ENCODE measurements at regions not wholly inside any gene's neighbourhood (a gene's known extent, or its start where the extent isn't known, plus 50 kb on each side); places are given as distances from the start of the nearest gene placed in this dataset.

GRCh38 chr16:88323546-88324330, 59.0 kb upstream of the ZNF469 start:
- FAIRE-seq = no peak
- DNase-seq (ENCODE audit: low read depth) = no peak
- TF ChIP-seq, protein P1, sequence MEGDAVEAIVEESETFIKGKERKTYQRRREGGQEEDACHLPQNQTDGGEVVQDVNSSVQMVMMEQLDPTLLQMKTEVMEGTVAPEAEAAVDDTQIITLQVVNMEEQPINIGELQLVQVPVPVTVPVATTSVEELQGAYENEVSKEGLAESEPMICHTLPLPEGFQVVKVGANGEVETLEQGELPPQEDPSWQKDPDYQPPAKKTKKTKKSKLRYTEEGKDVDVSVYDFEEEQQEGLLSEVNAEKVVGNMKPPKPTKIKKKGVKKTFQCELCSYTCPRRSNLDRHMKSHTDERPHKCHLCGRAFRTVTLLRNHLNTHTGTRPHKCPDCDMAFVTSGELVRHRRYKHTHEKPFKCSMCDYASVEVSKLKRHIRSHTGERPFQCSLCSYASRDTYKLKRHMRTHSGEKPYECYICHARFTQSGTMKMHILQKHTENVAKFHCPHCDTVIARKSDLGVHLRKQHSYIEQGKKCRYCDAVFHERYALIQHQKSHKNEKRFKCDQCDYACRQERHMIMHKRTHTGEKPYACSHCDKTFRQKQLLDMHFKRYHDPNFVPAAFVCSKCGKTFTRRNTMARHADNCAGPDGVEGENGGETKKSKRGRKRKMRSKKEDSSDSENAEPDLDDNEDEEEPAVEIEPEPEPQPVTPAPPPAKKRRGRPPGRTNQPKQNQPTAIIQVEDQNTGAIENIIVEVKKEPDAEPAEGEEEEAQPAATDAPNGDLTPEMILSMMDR (IDR thresholded peaks at IDR 0.05; ENCODE audit: insufficient read depth, low read length, severe bottlenecking) = no peak
- H3K36me3 ChIP-seq (ENCODE audit: control insufficient read depth, insufficient read depth, low read length) = no peaks in the 10 kb centered on the region
- H3K4me3 ChIP-seq (ENCODE audit: low read depth, low read length) = no peak overlapping the region
- H3K27me3 ChIP-seq (ENCODE audit: control insufficient read depth, insufficient read depth, low read length) = no peaks in the 10 kb centered on the region

- Histone ChIP-seq H3K27me3 (ENCODE audit: control insufficient read depth, insufficient read depth, low read length) (no peaks in the 10 kb centered on the region), H3K36me3 (ENCODE audit: control insufficient read depth, insufficient read depth, low read length) (no peaks in the 10 kb centered on the region), H3K4me3 (ENCODE audit: low read depth, low read length) (no peak overlapping the region)
- TF ChIP-seq, protein P1 (IDR thresholded peaks at IDR 0.05; ENCODE audit: insufficient read depth, low read length, severe bottlenecking) = no peak
- no peak for DNase-seq (ENCODE audit: low read depth)
- FAIRE-seq = no peak
Measured at GRCh38 chr16:88325087-88325750, 57.5 kb upstream of the ZNF469 start.

DNA sequence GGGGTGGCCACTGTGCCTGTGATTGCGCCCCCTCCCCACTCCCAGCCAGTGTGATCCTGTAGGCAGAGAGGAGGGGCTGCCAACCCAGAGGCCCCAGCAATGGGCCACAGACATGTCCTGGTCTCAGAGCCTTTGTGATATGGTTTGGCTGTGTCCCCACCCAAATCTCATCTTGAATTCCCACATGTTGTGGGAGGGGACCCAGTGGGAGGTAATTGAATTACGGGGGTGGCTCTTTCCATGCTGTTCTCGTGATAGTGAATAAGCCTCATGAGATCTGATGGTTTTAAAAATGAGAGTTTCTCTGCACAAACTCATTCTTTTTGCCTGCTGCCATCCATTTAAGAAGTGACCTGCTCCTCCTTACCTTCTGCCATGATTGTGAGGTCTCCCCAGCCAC, 56.8 kb upstream of the ZNF469 start:
- TF ChIP-seq, protein P1 (IDR thresholded peaks at IDR 0.05; ENCODE audit: insufficient read depth, low read length, severe bottlenecking) = no peak
- no peaks in the 10 kb centered on the region for H3K36me3 ChIP-seq (ENCODE audit: control insufficient read depth, insufficient read depth, low read length)
- FAIRE-seq (no peak), DNase-seq (ENCODE audit: low read depth) (no peak)
- H3K27me3 ChIP-seq (ENCODE audit: control insufficient read depth, insufficient read depth, low read length) = no peaks in the 10 kb centered on the region
- H3K4me3 ChIP-seq (ENCODE audit: low read depth, low read length) = no peak overlapping the region

DNA sequence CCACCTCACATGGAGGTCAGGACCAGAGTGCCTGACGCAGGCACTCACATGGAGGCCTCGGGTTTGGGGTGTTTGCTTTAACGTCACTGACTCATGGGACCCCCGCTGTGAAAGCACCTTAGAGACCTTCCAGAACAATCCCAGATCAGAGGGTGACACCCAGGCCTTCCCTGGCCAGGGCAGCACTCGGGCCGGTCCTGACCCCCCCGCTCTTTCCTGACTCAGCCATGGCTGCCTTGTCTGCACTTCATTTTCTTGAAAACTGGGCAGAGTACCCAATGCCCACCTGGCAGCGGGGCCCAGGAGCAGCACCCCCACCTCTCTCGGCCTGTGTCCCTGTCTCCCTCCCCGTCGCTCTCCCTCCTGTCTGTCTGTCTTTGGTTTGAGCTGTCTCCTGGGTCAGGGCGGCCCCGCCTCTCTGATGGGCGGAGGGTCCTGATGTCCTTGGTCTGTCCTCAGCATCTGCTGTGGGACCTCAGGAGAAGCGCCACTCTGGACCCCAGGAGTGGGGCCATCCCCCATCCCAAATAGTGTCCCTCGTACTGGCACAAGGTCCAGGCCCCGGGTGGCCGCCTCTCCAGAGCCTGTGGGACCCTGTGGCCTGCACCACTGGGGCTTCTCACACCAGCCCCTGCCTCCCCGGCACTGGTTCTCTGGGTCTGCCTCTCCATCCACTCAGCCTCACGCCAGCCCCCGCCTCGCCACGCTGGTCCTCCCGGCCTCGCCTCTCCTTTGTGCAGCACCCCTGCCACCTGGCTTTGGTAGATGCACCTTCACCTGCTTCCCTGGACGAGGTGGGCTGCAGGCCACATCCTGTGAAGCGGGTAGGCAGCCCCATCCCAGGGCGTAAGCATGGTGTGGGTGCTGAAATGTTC, 55.9 kb upstream of the ZNF469 start:
- TF ChIP-seq, protein P1 (IDR thresholded peaks at IDR 0.05; ENCODE audit: insufficient read depth, low read length, severe bottlenecking) = no peak
- no peak for FAIRE-seq
- Histone ChIP-seq H3K27me3 (ENCODE audit: control insufficient read depth, insufficient read depth, low read length) (no peaks in the 10 kb centered on the region), H3K4me3 (ENCODE audit: low read depth, low read length) (no peak overlapping the region), H3K36me3 (ENCODE audit: control insufficient read depth, insufficient read depth, low read length) (no peaks in the 10 kb centered on the region)
- DNase-seq (ENCODE audit: low read depth) = no peak

- DNase-seq (ENCODE audit: low read depth) (no peak), FAIRE-seq (no peak)
- Histone ChIP-seq H3K36me3 (ENCODE audit: control insufficient read depth, insufficient read depth, low read length) (no peaks in the 10 kb centered on the region), H3K4me3 (ENCODE audit: low read depth, low read length) (no peak overlapping the region), H3K27me3 (ENCODE audit: control insufficient read depth, insufficient read depth, low read length) (no peaks in the 10 kb centered on the region)
- TF ChIP-seq, protein P1 (IDR thresholded peaks at IDR 0.05; ENCODE audit: insufficient read depth, low read length, severe bottlenecking) = no peak
Measured at GRCh38 chr16:88327561-88328312, 55.0 kb upstream of the ZNF469 start.

All from bronchial epithelial cell (primary cell).